Gastroesophageal sphincter (tissue), 4 donors: ENCODE measurements at regions not wholly inside any gene's neighbourhood (a gene's known extent, or its start where the extent isn't known, plus 50 kb on each side); places are given as distances from the start of the nearest gene placed in this dataset.

Experiments used
- ATAC-seq: fragments of 150-250 bp; one replicate; pipeline ENCODE4 v1.9.1; 2016; ENCODE audit warnings: mild to moderate bottlenecking, moderate library complexity
- H3K27ac ChIP-seq, 4 donors: fragments of 200-600 bp; sonication (generic) in 3 of 4; 1 replicate in 3 of 4; 2 replicates in 1 of 4; pipeline ENCODE4 v1.5.1; 2016 to 2019
- H3K27me3 ChIP-seq: fragments of 200-600 bp; sonication (generic); one replicate; pipeline ENCODE4 v1.5.1; 2019
- H3K36me3 ChIP-seq, 2 donors: fragments of 200-600 bp; sonication (generic); one replicate each; pipeline ENCODE4 v1.5.1; 2019; ENCODE audit warnings: control low read depth in 1 of 2
- H3K4me1 ChIP-seq, 3 donors: fragments of 200-600 bp; sonication (generic); 1 replicate in 2 of 3; 2 replicates in 1 of 3; pipeline ENCODE4 v1.5.1; 2016 to 2019; ENCODE audit warnings: control low read depth in 2 of 3
- H3K4me3 ChIP-seq, 2 donors: fragments of 200-600 bp; sonication (generic); one replicate each; pipeline ENCODE4 v1.5.1; 2019; ENCODE audit warnings: mild to moderate bottlenecking in 1 of 2, moderate library complexity in 1 of 2
- H3K9me3 ChIP-seq, 3 donors: fragments of 200-600 bp; sonication (generic); one replicate each; pipeline ENCODE4 v1.5.1; 2017 to 2019; ENCODE audit warnings: control low read depth in 2 of 3
- CTCF ChIP-seq, 4 experiments: fragments of 200-600 bp in 2 of 4; fragments of 450-650 bp in 2 of 4; sonication (generic) in 1 of 4; IDR thresholded peaks; one replicate each; pipeline ENCODE4 v1.5.1; 2017 to 2019; ENCODE audit warnings: antibody characterized with exemption in 4 of 4, mild to moderate bottlenecking in 2 of 4, moderate library complexity in 2 of 4
- EP300 ChIP-seq: sonication (generic); formaldehyde crosslinking; IDR thresholded peaks from one replicate; pipeline ENCODE4 v1.6.1; 2017; ENCODE audit warnings: antibody characterized with exemption, mild to moderate bottlenecking
- POLR2A ChIP-seq, 2 donors: fragments of 450-650 bp; IDR thresholded peaks; one replicate each; pipeline ENCODE4 v1.6.1; 2017; ENCODE audit warnings: antibody characterized with exemption in 2 of 2, mild to moderate bottlenecking in 2 of 2, moderate library complexity in 1 of 2
- POLR2AphosphoS5 ChIP-seq: sonication (generic); formaldehyde crosslinking; IDR thresholded peaks from one replicate; pipeline ENCODE4 v1.6.1; 2017; ENCODE audit warnings: antibody characterized with exemption
- WGBS, 2 donors: methylation state at CpG; one replicate each; pipeline ENCODE4 v1.1.5; 2018; ENCODE audit warnings: low coverage in 1 of 2; 5-methylcytosine and 5-hydroxymethylcytosine counted together

- Histone ChIP-seq H3K27ac (no peak overlapping the region), H3K36me3 (no peaks in the 10 kb centered on the region), H3K4me1 (no peaks in the 10 kb centered on the region), H3K27me3 (no peaks in the 10 kb centered on the region), H3K4me3 (no peak overlapping the region), H3K9me3 (no peaks in the 10 kb centered on the region)
- WGBS, 2 donors, result 37 to 52% methylated on average over 3 of the region's 3 CpGs
- ATAC-seq, result no peak
- TF ChIP-seq POLR2AphosphoS5 (no peak), POLR2A (IDR thresholded peaks at IDR 0.05) (no peak), EP300 (no peak), CTCF (IDR thresholded peaks at IDR 0.05) (no peak)
Measured at GRCh38 chr5:148012801-148013200, 51.0 kb upstream of the SPINK5 start.

GRCh38 chr5:148011398-148012137 lies 52.2 kb upstream of the SPINK5 start:
- no peak overlapping the region for H3K27ac ChIP-seq
- H3K4me1 ChIP-seq, result no peaks in the 10 kb centered on the region
- no peaks in the 10 kb centered on the region for H3K36me3 ChIP-seq
- H3K9me3 ChIP-seq, result no peaks in the 10 kb centered on the region
- no peak overlapping the region for H3K4me3 ChIP-seq
- no peak for ATAC-seq
- H3K27me3 ChIP-seq, result no peaks in the 10 kb centered on the region
- TF ChIP-seq EP300 (no peak), CTCF (IDR thresholded peaks at IDR 0.05) (no peak), POLR2AphosphoS5 (no peak), POLR2A (IDR thresholded peaks at IDR 0.05) (no peak)
- 74 to 84% methylated on average over 2 to 3 of the region's 3 CpGs for WGBS, 2 donors

GRCh38 chr5:148005788-148006520 lies 57.8 kb upstream of the SPINK5 start:
- no peaks in the 10 kb centered on the region for H3K27me3 ChIP-seq
- no peak for TF ChIP-seq POLR2A (IDR thresholded peaks at IDR 0.05)
- no peak for TF ChIP-seq CTCF (IDR thresholded peaks at IDR 0.05)
- no peak for TF ChIP-seq EP300
- TF ChIP-seq POLR2AphosphoS5, result no peak
- ATAC-seq, result no peak
- no peak overlapping the region for H3K27ac ChIP-seq
- H3K4me1 ChIP-seq, result no peaks in the 10 kb centered on the region
- no peak overlapping the region for H3K4me3 ChIP-seq
- H3K36me3 ChIP-seq, result no peaks in the 10 kb centered on the region
- H3K9me3 ChIP-seq, result peaks cover 0 to 18% (median 0%) of the 10 kb centered on the region in 3 donors
- 41 to 59% methylated on average over 3 to 11 of the region's 12 CpGs for WGBS, 2 donors

- Histone ChIP-seq H3K27ac (no peak overlapping the region), H3K27me3 (no peaks in the 10 kb centered on the region), H3K4me3 (no peak overlapping the region), H3K9me3 (peaks cover 0 to 32% (median 0%) of the 10 kb centered on the region in 3 donors), H3K4me1 (no peaks in the 10 kb centered on the region), H3K36me3 (no peaks in the 10 kb centered on the region)
- TF ChIP-seq EP300, result no peak
- no peak for TF ChIP-seq CTCF (IDR thresholded peaks at IDR 0.05)
- ATAC-seq, result no peak
Measured at GRCh38 chr5:148003226-148003625, 60.6 kb upstream of the SPINK5 start.

- TF ChIP-seq EP300 (no peak), POLR2A (IDR thresholded peaks at IDR 0.05) (no peak), CTCF (IDR thresholded peaks at IDR 0.05) (no peak), POLR2AphosphoS5 (no peak)
- Histone ChIP-seq H3K36me3 (no peaks in the 10 kb centered on the region), H3K27ac (no peak overlapping the region), H3K4me3 (no peak overlapping the region), H3K4me1 (no peaks in the 10 kb centered on the region), H3K9me3 (peaks cover 0 to 32% (median 0%) of the 10 kb centered on the region in 3 donors), H3K27me3 (no peaks in the 10 kb centered on the region)
- ATAC-seq, result no peak
- WGBS, 2 donors, result 57 to 78% methylated on average over 3 of the region's 3 CpGs
Measured at GRCh38 chr5:148002451-148002850, 61.3 kb upstream of the SPINK5 start.
